GM19397 (cell line): ENCODE measurements at regions not wholly inside any gene's neighbourhood (a gene's known extent, or its start where the extent isn't known, plus 50 kb on each side); places are given as distances from the start of the nearest gene placed in this dataset.

Experiments
- ATAC-seq: cut with Tn5 transposase; IDR thresholded peaks from one replicate; pipeline ENCODE4 v1.9.1; 2021; ENCODE audit warnings: mild to moderate bottlenecking, moderate library complexity; ENCODE audit not compliant: unreplicated experiment

DNA sequence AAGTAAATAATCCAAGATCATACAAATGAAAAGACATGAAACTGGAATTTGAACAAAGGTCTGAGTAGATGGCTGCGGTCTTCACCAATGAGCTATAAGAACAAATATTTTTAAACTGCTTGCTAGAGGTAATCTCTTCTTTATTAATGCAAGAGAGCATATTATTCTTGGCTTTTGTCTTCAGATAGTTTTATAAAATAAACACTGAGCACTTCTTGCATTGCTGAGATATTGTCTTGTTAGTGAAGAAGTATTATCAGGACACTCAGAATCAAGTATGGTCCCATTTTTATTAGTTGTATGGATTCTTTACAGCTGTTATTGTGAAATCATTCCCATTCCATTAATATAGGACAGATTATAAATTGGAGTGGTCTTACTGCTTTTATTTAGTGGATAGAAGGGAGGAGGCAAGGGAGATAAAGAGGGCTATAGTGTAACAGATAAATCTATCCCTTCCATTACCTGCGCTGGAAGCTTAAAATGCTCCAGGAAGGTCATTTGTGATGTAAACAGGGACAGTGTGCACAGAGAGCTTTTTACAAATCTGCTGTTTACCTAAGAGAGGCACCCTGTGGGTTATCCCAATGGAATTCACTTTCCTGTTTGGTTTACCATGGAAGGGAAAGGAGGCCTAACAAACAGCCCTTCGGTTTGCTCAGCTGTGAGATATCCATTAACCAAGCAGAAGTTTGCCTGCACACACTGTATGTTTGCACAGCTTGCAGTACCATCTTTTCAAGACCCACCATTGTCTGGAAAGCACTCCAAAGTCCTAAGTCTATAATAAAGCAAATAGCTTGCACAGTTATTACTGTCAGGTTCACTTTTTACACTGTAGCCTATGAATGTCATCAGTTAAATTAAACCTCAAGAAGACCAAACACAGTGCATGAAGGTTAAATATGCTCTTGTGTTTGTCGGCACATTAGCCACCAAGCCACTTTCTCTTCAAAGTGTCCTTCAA lies 347.7 kb upstream of the TGFBR2 start:
- ATAC-seq, result no peak

DNA sequence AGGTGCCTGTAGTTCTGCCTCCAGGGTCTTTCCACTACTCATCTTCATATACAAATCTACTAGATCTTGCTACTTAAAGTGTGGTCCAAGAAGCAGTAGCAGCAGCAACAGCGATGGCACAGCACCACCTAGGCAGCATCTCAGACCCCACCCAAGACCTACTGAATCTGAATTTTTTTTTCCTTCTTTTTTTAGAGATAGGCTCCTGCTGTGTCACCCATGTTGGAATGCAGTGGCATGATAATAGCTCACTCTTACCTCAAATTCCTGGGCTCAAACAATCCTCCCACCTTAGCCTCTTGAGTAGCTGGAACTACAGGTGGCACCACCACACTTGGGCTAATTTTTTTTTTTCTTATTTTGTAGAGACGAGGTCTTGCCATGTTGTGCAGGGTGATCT lies 346.7 kb upstream of the TGFBR2 start:
- no peak for ATAC-seq

DNA sequence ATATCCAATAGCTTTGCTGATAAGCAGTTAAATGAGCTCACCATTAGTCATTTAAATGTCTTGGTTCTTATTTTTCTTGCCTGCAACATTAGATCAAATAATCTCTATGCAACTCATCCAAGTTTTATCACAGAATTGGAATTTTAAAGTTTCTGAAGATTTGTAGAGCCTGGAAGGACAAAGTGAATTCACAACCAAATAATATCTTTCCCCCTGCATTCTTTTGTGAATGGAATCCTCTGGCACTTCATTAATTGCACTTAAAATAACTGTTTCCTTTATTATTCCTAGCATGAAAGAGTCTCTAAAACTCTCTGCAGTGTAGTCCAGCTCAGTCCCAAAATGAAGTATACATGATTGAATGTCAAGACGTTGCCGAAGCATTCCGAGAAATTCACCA lies 345.6 kb upstream of the TGFBR2 start:
- no peak for ATAC-seq

DNA sequence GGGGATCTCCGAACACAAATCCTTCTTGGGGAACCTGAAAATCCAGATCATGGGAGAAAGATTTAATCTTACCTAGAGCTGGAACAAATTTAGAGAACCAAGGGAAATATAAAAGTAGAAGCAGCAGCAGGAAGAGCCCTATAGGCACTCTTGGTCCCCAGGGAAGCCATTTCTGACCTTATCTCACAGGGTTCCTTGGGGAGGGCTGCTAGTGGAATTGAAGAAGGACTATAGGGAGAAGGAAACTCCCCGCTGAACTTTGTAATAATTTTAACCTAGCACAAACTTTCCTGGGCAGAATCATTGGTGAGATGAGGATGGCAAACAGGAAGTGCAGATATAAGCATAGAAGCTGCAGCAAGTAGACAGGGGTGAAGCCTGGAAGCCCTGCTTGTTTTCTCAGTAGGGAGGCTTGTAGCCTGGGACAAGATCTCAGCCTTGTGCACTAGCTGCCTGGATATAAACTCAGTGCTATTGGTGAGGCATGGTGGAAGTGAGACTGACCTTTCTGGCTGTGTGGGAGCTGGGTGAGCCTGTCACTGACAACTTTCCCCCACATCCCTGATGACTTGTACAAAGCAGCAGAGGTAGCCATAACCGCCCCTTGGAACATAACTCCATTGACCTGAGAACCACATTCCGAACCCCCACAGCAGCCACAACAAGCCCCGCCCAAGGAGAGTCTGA lies 343.0 kb upstream of the TGFBR2 start:
- no peak for ATAC-seq

DNA sequence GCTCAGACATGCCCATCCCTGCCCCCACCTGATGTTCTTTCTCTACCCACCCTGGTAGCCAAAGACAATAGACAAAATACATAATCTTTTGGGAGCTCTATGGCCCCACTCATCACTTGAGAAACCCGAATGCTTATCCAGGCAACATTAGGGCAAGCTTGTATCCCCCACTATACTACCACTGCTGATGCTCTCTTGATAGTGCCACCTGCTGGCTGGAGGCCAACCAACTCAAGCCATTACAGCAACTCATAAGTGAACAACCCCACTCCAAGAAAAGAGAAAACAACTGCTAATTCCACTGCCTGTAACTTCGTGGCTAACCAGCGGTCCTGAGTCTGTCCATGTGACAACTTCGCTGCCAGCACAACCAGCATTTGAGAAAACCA lies 342.5 kb upstream of the TGFBR2 start:
- no peak for ATAC-seq

DNA sequence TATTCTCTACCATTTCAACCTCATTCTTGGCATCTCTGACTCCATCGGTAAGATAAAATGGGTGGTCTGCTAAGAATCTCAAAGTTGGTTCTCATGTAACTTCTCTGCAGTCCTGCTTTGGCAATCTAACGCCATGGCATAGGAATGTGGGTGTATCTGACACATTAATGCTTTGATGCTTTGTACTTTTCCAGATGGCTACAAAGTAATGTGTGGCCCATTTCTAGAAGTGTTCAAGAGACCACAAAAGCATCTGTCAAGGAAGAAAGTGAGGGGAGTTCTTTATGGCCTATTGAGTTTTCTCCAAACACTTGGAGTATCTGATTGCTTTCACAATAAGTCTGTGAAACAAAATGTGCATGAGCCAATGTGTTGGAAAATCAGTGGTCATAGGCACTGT lies 339.9 kb upstream of the TGFBR2 start:
- ATAC-seq, result no peak

DNA sequence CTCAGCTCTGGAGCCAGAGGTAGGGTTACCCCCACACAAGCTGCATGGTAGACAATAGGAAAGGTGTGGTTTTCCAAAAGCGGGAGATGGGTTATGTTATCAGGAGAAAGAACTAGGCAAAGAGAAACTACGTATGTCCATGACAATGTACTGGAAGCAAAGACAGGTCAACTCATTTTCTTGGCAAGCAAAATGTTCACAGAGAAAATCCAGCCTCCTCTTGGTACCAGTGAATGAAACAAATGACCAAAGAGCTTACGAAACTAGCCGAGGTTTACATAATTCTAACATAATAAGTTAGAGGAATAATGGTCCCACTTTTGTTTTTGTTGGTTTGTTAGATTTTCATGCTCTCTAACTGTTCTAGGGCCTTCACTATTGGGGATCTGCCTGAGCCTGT lies 338.1 kb upstream of the TGFBR2 start:
- ATAC-seq, result no peak

DNA sequence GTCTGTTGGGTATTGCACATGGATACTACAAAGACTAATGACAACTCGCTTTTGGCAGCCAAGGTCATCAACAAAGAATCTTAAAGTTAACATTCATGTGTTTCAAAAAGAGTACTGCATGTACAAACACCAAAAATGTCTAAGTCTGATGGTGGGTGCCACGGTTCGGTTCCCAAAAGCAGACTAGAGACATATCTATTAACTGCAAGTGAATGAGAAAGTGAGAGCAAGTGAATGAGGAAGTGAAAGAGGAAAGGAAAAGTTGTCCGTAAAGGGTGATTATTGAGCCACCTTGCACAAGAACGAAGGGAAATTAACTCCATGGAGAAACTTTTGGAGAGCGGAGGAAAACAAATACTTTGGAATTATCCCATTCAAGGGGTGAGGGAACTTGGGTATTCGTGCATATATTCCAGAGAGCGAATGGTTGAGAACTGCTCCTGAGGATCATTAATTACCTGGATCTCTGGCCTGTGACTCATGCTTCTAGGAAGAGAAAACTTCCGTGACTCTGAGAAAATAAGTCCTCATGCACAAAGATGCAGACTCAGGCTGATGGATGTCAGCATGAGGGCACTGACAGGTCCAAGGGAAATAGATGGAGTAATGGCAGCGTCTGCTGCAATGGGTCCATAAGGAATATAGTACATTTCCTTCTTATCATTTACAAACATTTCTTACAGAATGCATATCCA lies 336.5 kb upstream of the TGFBR2 start:
- no peak for ATAC-seq

DNA sequence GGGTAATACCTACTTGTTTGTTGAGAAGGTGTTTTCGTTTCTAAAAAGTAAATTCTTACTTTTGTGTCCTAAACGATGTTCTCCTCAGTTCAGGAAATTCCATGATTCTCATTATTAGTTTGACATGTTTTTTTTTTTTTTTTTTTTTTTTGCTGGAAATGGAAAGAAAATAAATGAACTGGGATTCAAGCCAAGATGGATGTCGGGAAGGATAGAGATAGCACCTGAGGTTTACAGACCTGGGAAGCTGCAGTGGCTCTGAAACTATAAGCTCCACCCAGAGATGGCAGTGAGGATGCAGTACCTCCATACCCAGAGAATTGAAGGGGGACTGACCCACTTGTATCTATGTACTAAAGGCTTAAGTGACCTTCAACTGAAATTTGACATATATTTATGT lies 334.6 kb upstream of the TGFBR2 start:
- no peak for ATAC-seq

DNA sequence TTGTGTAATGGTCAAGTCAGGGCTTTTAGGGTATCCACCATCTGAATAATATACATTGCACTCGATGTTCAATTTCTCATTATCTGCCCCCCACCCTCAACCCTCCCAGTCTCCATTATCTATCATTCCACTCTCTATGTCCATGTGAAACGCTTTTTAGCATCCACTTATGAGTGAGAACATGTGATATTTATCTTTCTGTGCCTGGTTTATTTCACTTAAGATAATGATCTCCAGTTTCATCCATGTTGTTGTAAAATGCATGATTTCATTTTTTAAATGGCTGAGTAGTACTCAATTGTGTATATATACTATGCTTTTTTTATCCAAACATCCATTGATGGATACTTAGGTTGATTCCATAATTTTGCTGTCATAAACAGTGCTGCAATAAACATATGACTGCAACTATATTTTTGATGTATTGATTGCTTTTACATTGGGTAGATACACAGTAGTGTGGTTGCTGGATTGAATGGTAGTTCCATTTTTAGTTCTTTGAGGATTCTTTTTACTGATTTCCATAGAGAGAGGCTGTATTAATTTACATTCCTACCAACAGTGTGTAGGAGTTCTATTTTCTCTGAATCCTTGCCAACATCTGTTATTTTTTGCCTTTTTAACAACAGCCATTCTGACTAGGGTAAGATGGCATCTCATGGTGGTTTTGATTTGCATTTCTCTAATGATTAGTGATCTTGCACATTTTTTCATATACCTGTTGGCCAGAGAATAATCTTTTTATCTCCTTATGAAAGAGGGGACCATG lies 332.9 kb upstream of the TGFBR2 start:
- ATAC-seq, result no peak

DNA sequence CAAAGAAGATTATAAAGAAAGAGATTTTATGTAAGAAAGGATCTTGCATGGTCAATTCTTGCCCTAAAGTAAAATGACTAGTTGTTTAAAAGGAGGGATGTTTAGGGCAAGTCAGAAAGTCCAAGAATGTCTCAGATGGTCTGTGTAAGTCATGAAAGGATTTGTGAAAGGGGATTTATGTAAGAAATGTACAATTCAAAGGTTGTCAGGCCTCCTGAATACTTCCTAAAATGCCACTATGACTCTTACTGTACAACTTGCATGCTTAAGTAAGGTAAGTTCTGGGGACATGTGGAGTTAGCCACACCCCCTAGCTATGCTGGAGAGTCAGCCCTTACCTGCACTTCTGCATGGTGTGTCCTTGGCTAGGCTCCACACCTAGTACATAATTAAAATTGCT lies 328.9 kb upstream of the TGFBR2 start:
- no peak for ATAC-seq

DNA sequence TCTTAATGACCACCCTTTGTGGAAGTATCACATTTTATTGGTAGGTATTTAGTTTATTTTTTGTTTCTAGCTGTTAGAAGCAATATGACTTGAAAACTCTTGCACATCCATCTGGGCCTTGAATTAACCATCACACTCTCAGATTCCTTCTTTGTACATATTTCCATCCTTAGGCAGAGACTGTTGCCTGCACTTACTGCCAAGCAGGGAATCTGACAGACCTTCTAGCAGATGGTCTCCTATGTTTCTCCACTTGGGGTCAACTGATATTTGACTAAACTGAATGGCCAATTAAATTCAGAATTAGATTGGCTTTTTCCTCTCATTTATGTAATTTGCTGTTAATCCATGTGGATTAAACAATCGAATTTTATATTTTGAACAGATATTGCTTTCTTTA lies 324.9 kb upstream of the TGFBR2 start:
- no peak for ATAC-seq

DNA sequence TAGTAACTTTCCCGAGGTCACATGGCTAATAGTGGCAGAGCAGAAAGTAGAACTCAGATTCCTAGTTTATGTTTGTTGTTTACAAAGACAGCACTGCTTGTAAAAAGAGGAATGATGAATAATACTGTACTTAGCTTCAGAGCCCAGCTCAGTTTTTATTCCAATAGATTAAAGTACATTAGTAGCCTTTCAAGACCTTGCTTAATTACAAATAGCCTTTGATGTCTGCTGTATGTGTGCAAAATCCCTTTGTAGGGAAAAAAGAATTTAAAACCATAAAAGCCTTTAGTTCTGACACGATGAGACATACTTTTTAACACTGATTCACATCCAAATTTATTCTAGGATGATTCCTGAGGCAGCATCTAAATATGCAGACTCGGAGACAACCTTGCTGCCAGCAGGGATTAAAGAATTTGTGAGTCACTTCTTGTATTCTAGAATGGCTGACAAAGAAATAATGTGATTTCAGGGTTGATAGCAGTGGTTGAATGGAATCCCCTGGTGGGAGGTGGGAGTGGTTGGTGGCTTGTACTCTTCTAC lies 324.2 kb upstream of the TGFBR2 start:
- no peak for ATAC-seq

DNA sequence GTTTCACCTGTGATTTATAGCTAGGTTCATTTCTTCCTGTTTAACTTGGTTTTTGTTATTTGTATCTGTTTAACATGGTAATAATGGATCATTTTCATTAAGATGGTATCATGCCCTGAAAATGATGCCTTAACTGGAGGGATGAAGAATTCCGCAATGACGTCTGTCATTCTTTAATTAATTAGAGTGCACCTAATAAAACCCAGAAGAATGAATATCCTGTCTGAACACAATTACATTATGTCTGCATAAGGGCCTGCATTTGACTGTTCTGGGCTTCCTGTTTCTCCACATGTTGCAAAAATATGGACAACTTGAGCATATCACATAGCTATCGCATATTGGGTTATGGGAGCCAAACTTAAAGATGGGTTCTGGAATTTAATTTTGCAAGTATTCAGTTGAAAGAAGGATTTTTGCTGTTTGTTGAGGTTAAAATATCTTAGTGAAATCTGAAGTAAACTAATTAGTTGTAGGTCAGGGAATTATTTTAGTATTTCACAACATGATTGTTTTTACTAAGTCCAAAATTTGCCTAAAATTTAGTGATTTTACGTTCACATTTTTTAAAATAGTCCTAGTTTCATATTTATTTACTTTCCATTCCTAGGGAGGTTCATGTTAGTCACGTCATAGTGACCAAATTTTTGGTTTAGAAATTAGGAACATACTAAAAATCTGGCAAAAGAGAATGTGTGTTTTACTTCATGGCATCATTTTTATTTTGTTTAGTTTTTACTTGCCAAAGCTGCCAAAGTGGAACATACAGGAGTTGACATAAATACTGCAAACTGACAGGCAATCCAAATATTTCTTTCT lies 321.0 kb upstream of the TGFBR2 start:
- ATAC-seq, result no peak

DNA sequence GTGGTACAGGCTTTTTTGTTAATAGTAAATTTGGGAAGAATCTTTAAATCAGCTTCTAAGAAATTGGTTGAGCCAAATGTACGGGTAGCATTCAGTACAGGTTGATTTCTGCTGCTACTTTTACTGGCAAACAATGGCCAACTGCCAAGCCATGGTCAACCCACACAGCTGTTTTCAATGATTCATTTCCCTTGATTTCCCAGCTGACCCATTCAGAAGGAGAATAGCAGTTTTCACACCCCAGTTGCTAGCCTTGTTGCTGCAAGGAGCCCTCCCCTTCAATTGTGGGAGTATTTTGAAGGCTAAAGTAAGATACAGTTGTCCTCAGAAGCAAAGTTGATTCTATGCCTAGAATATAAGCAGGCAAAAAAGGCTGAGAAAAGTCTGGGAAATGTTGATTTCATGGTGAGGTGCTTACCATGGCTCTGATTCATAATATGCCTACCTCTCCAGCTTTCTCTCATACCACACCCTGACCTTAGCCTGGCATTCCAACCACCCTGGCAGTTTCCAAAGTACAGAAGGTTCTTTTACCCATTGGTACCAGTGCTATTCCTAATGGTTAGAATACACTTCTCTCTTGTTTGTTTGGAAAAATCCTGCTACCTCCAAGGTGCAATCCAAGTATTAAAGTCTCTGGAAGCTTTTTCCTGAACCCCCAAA lies 320.3 kb upstream of the TGFBR2 start:
- ATAC-seq, result no peak

DNA sequence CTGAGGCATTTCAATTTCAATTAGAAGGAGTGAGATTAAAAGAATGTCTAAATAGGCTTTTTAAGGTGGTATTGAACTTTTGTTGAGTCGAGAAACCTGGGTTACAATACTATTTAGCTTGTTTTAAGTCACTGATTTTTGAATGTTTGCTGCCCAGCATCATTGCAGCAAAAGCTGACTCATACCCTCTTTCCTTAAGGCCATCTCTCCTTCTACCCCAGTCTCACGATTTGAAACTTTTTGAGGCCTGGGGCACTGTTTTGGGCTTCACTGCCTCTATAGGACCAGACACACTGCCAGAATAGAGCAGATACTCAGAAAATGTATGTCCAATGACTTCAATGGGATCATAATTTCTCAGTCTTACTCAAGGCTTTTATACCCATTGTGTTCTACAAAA lies 319.6 kb upstream of the TGFBR2 start:
- no peak for ATAC-seq

DNA sequence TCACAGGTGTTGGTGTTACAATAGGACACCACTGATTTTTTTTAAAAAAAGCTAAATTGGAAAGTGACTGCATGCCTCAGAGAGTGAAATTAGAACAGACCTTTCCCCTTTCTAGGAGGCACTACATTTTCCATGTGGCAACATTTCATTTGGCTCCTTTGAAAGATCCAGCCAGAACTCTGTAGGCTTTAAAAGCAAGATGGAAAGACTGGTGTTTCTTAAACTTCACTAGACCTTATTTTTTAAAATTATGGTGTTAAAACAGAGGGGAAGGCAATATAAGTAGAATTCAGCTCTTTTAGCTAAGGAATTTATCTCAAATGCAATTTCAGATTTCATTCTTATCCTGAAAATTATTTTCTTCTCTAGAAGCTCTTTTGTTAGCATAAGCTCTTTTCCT lies 317.6 kb upstream of the TGFBR2 start:
- ATAC-seq, result no peak

DNA sequence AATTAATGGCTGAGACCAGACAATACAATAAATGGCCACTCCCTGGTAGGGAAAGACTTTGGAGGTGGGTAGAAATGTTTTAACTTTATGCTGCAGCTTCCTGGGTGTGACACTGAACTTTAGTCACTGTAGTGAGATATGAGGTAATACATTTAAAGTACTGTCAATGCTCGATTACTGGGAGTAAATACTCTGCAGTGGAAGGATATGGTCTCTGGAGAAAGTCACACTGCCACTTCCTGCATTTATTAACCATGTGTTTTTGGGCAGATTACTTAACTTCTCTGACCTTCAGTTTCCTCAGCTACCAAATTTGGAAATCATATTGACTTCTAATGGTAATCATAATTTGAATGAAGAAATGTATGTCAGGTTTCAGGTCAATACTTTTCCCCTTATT lies 317.1 kb upstream of the TGFBR2 start:
- ATAC-seq, result no peak

DNA sequence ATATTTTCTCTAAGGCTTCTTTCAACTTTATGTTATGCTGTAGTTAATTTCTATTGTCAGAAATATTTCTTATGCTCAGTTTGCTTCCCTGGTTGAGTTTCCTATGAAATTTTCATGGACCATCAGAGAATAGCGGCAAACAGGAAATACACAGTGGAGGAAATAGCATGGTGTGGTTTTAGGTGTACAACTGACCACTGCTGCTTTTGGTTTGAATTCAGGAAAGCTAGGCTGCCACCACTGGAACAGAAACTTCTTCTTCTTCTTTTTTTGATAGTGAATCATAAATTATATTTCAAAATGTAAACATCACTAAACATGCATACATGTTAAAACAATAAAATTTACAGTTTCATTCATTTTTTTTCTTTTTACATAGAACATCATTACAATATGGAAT lies 316.6 kb upstream of the TGFBR2 start:
- no peak for ATAC-seq
